Stomach (tissue), 4 donors: ENCODE measurements at regions not wholly inside any gene's neighbourhood (a gene's known extent, or its start where the extent isn't known, plus 50 kb on each side); places are given as distances from the start of the nearest gene placed in this dataset.

Experiments used
- EP300 ChIP-seq: sonication (generic); formaldehyde crosslinking; IDR thresholded peaks from one replicate; pipeline ENCODE4 v1.6.1; 2017; ENCODE audit warnings: antibody characterized with exemption
- POLR2A ChIP-seq, 4 donors: fragments of 450-650 bp; IDR thresholded peaks; one replicate each; pipeline ENCODE4 v1.6.1; 2016; ENCODE audit warnings: antibody characterized with exemption in 4 of 4, control low read depth in 2 of 4, mild to moderate bottlenecking in 1 of 4, moderate library complexity in 1 of 4
- TF ChIP-seq, protein P1 (sequence below), 7 experiments: fragments of 450-650 bp in 4 of 7; fragments of 200-600 bp in 3 of 7; sonication (generic) in 3 of 7; IDR thresholded peaks; one replicate each; pipeline ENCODE4 v1.5.1; 2016 to 2019; ENCODE audit warnings: antibody characterized with exemption in 7 of 7, control low read depth in 2 of 7, mild to moderate bottlenecking in 1 of 7

DNA sequence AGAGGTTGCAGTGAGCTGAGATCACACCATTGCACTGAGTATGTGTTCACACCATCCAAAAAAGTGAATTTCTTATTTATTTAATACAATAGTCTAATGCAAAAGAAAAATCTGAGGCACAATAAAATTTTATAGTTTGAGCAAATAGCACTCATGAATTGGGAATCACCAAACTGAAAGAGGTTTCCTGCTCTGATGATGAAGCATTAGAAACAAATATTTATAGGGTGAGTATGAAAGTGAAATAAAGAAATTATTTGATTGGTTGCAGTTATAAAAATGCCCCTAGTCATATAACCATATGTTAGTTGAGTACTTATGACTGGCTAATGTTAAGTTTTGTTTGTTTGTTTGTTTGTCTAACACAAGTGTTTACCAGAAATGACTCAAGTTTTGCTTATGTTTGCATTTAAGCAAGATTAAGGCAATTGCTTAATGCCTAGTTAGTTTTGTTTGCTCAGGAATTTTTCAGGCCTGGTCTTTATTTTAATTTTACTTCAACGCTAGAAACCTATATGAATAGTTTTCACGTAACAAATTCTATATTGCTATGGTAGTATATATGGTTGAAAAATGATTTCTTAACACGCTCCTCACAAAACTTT lies 151.5 kb upstream of the FAM83B start:
- TF ChIP-seq, protein P1, sequence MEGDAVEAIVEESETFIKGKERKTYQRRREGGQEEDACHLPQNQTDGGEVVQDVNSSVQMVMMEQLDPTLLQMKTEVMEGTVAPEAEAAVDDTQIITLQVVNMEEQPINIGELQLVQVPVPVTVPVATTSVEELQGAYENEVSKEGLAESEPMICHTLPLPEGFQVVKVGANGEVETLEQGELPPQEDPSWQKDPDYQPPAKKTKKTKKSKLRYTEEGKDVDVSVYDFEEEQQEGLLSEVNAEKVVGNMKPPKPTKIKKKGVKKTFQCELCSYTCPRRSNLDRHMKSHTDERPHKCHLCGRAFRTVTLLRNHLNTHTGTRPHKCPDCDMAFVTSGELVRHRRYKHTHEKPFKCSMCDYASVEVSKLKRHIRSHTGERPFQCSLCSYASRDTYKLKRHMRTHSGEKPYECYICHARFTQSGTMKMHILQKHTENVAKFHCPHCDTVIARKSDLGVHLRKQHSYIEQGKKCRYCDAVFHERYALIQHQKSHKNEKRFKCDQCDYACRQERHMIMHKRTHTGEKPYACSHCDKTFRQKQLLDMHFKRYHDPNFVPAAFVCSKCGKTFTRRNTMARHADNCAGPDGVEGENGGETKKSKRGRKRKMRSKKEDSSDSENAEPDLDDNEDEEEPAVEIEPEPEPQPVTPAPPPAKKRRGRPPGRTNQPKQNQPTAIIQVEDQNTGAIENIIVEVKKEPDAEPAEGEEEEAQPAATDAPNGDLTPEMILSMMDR (IDR thresholded peaks at IDR 0.05) = no peak
- no peak for TF ChIP-seq EP300
- TF ChIP-seq POLR2A (IDR thresholded peaks at IDR 0.05) = no peak
